CD1c-positive myeloid dendritic cell (primary cell): ENCODE measurements at regions not wholly inside any gene's neighbourhood (a gene's known extent, or its start where the extent isn't known, plus 50 kb on each side); places are given as distances from the start of the nearest gene placed in this dataset.
"Not testable (repeated sequence)": the region's sequence is repeated elsewhere in the genome, so short reads cannot be mapped to it uniquely, and the experiment has no call there.

Source experiments
- DNase-seq: peaks from one replicate; pipeline ENCODE4 v3.0.0-alpha.2; 2016; ENCODE audit errors: extremely low spot score

DNA sequence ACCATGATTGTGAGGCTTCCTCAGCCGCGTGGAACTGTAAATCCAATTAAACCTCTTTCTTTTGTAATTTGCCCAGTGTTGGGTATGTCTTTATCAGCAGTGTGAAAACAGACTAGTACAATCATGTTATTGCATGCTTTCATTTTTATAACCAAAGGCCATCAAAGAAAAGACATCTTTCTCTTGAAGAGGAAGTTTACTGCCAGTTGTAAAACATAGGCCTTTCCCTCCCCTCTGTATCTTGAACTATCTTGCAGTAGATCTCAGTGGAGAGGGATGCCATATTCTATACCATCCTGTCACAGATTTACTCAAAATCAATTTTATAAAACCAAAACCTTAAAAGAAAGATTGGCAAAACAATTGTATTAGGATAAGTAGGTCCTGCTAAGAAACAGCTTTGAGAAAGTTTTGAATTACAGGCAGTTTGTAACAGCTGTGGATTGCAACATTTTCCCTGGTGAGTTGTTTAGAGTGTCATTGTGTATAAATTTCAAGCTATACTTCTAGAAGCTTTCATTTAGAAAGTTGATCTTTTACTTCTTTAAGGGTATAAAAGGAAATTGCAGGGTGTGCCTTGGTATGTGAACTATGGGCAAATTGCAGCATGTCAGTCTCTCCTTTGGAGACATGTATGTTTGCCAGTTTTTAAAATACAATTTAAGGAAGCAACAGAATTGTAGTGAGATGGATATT is 128.0 kb downstream of the ATP23 start:
- DNase-seq = no peak

DNA sequence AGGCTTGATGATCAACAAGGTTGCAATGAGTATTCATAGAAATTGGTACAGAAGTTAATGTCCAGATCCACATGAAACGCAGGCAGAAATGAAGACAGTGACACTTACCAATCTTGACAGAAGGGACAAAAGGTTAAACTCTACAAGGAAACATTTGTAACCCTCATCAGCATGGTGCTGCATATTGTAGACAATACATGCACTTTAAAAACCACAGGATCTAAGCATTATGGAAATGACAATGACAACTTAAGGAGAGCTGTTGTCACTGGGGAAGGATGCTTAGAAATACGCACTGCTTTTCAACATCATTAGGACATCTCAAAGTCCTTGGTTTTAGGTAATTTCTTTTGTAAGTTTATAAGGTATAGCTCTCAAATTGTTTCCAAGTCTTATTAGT is 130.6 kb downstream of the ATP23 start:
- no peak for DNase-seq

DNA sequence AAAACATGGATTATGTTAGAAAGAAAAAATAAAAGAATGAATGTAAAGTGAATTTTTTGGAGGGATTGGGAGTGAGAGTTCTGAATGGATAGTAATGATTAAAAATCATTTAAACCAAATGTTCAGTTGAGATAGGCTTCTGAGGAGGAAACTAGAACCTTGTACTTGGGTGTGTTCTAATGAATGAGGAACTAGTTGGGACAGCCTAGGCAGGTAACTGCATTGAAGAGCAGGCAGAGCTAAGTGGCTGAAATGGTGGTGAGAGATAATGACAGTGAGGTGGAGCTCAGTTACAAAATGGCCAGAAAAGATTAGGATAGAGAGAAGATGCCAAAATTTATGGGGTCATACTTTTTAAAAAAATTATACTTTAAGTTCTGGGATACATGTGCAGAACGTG is 132.9 kb downstream of the ATP23 start:
- no peak for DNase-seq

DNA sequence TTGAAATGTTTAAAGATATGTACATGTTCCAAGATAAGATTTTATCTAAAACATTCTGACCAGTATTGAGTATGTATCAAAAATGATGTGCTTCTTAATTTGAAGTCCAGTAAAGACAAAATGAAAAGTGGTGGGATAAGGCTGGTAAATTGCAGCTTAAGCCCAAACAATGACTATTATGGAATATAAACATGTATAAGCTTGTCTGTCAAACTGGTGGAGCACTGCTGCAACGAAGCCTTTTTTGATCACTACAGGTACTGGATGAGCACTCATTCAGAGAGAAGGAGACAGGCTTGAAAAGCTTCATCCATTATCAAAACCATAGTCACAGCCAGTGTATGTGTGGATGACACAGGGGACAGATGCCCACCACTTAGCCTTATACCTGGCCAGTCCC is 138.4 kb downstream of the ATP23 start:
- DNase-seq = no peak

GRCh38 chr12:58081488-58081887 is 140.1 kb downstream of the ATP23 start:
- no peak for DNase-seq

DNA sequence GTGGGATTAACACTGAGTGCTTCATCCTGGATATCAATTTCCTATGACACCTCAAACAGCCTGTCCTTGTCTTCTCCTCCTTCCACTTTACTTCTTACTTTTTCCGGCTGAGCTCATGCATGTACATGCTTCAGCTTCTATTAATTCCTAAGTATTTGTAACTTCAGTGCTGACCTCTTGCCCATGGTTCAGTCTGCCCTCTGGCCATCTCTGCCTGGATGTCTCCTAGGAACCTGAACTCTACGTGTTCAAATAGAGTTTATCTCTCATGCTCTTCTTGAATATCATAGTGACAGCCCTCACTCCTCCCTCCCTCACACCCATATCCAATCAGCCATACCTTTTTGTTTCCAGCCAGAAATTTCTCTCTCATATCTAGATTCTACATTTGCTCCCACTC is 141.6 kb downstream of the ATP23 start:
- no peak for DNase-seq

GRCh38 chr12:58086006-58086405 is 144.6 kb downstream of the ATP23 start:
- DNase-seq = no peak

GRCh38 chr12:58086930-58087329 is 145.6 kb downstream of the ATP23 start:
- DNase-seq = no peak

DNA sequence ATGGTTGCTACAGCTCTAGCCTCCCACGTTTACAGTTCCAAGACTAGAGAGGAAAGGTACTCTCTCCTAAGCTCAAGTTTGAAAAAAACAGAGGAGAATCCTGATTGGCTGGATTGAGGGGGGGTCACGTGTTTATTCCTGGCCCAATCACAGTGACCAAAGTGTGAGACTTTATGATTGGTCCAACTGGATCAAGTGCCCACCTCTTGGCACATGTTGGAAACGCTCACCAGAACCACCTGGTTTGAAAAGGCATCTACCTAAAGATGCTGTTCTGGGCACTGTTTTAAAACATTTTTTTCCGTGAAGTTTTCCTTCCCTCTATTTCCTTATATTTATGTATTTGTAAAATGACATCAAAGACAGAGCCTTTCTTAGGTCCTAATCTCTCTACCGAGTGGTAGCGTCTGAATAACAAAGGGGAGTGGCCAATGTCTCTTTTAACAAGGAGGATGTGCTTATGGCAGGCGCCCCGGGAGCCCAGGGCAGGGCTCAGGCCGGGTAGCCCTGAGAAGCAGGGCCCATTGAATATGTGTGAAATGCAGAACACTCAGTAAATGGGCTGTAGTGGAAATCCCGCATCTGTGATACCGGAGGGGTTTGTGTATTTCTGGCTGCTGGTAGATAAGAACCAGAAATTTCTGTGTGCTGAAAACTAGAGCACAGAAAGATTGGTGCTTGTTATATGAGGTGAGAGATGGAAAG is 146.2 kb downstream of the ATP23 start:
- DNase-seq = no peak

DNA sequence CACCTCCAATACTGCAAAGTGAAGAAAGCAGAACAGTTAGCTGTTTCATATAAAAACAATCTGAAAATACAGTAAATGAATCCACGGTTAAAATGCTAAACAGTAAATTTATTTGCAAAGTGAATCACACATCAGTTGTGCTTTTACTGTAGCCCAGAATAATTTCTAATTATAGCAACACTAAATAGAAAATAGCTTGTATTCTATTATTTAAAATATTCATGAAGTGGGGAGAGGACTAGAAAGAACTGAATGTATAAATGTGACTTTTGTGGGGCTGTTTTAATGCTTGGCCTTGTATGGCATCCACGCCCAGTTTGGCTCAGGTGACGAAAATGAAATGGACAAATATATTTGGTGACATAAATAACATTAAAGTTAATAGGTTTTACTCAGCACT is 148.2 kb downstream of the ATP23 start:
- DNase-seq = no peak

GRCh38 chr12:58090685-58091084 is 149.3 kb downstream of the ATP23 start:
- DNase-seq = no peak

DNA sequence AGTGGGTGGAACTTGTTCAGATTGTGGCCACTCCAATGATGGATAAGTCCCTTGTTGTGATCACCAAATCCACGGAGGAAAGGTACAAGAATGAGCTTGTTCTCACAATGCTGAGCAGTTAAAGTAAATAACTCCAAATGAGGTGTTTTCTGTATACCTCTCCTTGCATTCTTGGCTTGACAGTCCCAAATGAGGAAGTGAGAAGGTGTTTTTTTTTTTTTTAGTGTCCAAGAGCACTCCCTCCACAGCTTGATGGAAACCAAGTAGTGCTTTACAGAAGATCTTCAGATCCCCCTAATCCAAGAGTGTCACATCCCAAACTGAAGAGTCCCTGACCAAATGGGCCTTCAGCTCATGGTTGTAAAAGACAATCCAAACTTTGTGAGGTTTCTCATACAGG is 153.6 kb downstream of the ATP23 start:
- DNase-seq = no peak

GRCh38 chr12:58097741-58098140 is 156.4 kb downstream of the ATP23 start:
- DNase-seq = no peak

DNA sequence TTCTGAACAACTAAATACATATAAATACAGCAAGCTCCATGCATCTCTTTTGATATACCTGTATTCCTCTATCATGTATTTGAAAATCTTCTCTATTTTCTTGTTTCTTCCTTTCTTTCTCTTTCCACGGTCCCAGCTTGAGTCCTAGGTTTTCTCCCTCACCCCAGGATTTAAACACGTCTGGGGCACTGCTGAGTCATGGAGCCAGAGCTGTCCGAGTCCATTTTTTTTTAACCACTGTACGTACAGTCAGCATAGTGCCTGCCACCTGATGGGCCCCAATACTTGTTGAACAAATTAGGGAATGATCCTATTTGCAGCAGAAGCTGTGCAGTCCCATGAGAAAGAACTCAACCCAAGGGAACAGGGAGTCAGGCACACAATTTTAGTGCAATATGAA is 158.1 kb downstream of the ATP23 start:
- DNase-seq = no peak

DNA sequence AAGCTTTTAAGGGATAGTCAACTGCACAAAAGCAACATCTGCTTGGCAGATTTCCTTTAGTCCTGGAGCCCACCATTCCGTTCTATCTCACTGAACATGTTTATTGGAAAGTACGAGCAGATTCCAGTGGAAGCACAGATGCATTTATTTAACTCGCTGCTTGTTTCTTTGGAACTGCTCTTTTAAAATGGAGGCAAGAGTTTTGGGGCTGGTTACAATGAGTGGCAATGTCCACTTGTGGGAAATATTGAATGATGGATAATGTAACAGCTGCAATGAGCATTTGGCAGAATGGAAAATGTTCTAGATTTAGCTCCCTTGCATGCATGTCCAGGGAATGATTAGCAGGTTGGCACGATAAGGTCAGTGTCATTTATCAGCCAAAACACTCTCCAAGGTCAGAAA is 163.0 kb downstream of the ATP23 start:
- no peak for DNase-seq

- DNase-seq = no peak
Measured at GRCh38 chr12:58105225-58106119, 164.1 kb downstream of the ATP23 start.

DNA sequence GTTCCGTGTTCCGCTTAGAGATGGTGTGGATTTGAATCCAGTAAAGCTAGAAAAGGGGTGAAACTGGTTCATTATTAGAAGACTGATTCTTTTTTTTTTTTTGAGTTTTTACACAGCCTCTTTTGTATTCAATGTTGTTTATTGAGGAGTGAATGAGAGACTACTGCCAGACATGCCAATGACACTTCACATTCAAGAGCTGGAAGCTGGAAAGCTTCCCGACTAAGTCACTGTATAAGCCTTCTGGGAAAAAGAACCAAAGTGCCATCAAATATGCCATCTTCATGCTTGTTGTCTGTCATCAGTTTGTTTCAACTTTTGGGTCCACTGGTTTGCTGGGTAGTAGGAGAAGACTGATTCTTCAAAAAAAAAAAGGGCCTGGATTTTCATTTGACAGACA is 164.8 kb downstream of the ATP23 start:
- DNase-seq = no peak

- no peak for DNase-seq
Measured at GRCh38 chr12:58117201-58117600, 175.8 kb downstream of the ATP23 start.

DNA sequence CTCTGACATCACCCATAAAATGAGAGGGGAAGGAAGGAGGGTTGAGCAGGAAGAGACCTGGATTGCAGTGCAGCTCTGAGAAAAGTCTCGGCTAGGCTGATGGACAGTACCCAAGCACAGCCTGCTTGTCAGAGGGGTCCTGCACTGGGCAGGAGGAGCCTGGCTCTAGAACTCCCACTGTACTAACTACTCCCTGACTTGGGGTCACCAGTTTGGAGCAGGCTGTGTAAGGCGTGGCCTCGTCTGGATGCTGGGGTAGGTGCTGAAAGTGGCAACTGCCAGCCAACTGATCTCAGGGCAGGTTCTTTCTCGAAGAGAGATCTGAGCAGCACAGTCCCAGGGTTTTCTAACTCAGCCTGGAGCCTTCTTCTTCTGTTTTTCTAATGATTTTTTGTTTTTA is 176.3 kb downstream of the ATP23 start:
- no peak for DNase-seq

GRCh38 chr12:58125761-58126160 is 184.4 kb downstream of the ATP23 start:
- not testable (repeated sequence) for DNase-seq

- no peak for DNase-seq
Measured at GRCh38 chr12:58131986-58132755, 190.8 kb downstream of the ATP23 start.

- DNase-seq = no peak
Measured at GRCh38 chr12:58138424-58138823, 197.1 kb downstream of the ATP23 start.
